ENCODE measurements at regions not wholly inside any gene's neighbourhood (a gene's known extent, or its start where the extent isn't known, plus 50 kb on each side); places are given as distances from the start of the nearest gene placed in this dataset.

GRCh38 chr3:124569761-124570160 is 160.5 kb upstream of the UMPS start:
- intact Hi-C loops (cut with DNase I) = loop anchor here (10.0 kb wide), 1 partner anchor 115 kb away; no protein-coding TSS in a partner anchor
- Histone ChIP-seq H3K9me3 (ENCODE audit: control insufficient read depth in 2 of 3, insufficient read depth in 1 of 3, low read length in 3 of 3) (no peaks in the 10 kb centered on the region), H3K36me3 (ENCODE audit: control insufficient read depth in 2 of 3, insufficient read depth in 3 of 3, low read length in 3 of 3) (no peaks in the 10 kb centered on the region), H3K27me3 (ENCODE audit: control insufficient read depth, insufficient read depth, low read length) (no peaks in the 10 kb centered on the region), H3K4me1 (ENCODE audit: control insufficient read depth in 2 of 3, insufficient read depth in 2 of 3, low read depth in 1 of 3, low read length in 3 of 3) (no peaks in the 10 kb centered on the region), H3K4me3 (ENCODE audit: low read length in 3 of 3) (no peak overlapping the region), H3K9ac (ENCODE audit: low read length in 3 of 3) (no peak overlapping the region), H3K27ac (ENCODE audit: low read depth in 2 of 2, low read length in 2 of 2) (no peak overlapping the region)
- DNase-seq (no peak), FAIRE-seq (no peak)
- TF ChIP-seq CTCF (IDR thresholded peaks at IDR 0.05; ENCODE audit: borderline replicate concordance, extremely low read depth, insufficient read depth) = no peak

DNA sequence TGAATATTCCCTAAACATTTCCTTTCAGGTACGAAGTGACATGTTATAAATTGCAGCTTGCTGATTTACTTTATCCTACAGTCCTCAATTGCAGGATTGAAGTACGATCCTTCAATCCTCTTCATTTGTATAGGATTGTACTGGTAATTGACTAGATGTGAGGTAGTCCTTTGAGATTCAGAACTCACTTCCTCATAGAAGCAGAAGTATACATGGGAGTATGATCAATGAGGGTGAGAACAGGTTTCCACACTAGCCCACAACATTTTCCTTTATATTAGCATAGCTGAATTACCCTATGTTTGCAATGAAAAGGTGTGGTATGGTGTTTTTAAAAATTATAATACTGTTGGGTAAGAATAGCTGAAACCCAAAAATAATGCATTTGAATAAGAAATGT is 160.0 kb upstream of the UMPS start:
- DNase-seq = no peak

DNA sequence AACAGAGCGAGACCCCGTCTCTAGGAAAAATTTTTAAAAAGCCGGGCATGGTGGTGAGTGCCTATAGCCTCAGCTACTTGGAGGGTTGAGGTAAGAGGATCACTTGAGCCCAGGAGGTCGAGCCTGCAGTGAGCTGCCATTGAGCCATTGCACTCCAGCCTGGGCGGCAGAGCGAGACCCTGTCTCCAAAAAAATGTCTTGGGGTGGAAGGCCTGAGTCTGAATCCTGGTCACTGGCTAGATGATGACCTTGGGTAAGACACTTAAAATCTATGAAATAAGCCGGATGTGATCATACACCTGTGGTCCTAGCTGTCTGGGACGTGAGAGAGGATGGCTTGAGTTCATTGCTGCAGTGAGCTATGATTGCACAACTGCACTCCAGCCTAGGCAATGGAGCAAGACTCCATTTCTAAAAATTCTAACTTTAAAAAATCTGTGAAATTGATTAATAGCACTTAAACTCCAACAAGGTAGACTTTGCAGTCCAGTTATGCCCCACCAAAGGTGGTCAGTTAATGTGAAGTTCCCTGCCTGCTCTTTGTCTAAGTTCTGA is 157.3 kb upstream of the UMPS start:
- intact Hi-C loops (cut with DNase I) = no loop called here
- no peak for FAIRE-seq
- H3K27me3 ChIP-seq (ENCODE audit: control insufficient read depth, insufficient read depth, low read length) = no peaks in the 10 kb centered on the region
- no peak overlapping the region for H3K9ac ChIP-seq (ENCODE audit: low read length in 3 of 3)
- no peak for TF ChIP-seq CTCF (IDR thresholded peaks at IDR 0.05; ENCODE audit: borderline replicate concordance, extremely low read depth, insufficient read depth)
- DNase-seq = no peak
- no peak overlapping the region for H3K4me3 ChIP-seq (ENCODE audit: low read length in 3 of 3)
- no peak overlapping the region for H3K27ac ChIP-seq (ENCODE audit: low read depth in 2 of 2, low read length in 2 of 2)
- H3K4me1 ChIP-seq (ENCODE audit: control insufficient read depth in 2 of 3, insufficient read depth in 2 of 3, low read depth in 1 of 3, low read length in 3 of 3) = no peaks in the 10 kb centered on the region
- H3K9me3 ChIP-seq (ENCODE audit: control insufficient read depth in 2 of 3, insufficient read depth in 1 of 3, low read length in 3 of 3) = no peaks in the 10 kb centered on the region
- H3K36me3 ChIP-seq (ENCODE audit: control insufficient read depth in 2 of 3, insufficient read depth in 3 of 3, low read length in 3 of 3) = no peaks in the 10 kb centered on the region

More for the DNA sequence above, 160.0 kb upstream of the UMPS start:
- Histone ChIP-seq H3K27me3 (ENCODE audit: control insufficient read depth, insufficient read depth, low read length) (no peaks in the 10 kb centered on the region), H3K4me3 (ENCODE audit: low read length in 3 of 3) (no peak overlapping the region), H3K9me3 (ENCODE audit: control insufficient read depth in 2 of 3, insufficient read depth in 1 of 3, low read length in 3 of 3) (no peaks in the 10 kb centered on the region), H3K36me3 (ENCODE audit: control insufficient read depth in 2 of 3, insufficient read depth in 3 of 3, low read length in 3 of 3) (no peaks in the 10 kb centered on the region), H3K27ac (ENCODE audit: low read depth in 2 of 2, low read length in 2 of 2) (no peak overlapping the region), H3K4me1 (ENCODE audit: control insufficient read depth in 2 of 3, insufficient read depth in 2 of 3, low read depth in 1 of 3, low read length in 3 of 3) (no peaks in the 10 kb centered on the region), H3K9ac (ENCODE audit: low read length in 3 of 3) (no peak overlapping the region)
- FAIRE-seq = no peak
- intact Hi-C loops (cut with DNase I) = no loop called here
- TF ChIP-seq CTCF (IDR thresholded peaks at IDR 0.05; ENCODE audit: borderline replicate concordance, extremely low read depth, insufficient read depth) = no peak

GRCh38 chr3:124574012-124574411 is 156.2 kb upstream of the UMPS start:
- no peaks in the 10 kb centered on the region for H3K27me3 ChIP-seq (ENCODE audit: control insufficient read depth, insufficient read depth, low read length)
- no peaks in the 10 kb centered on the region for H3K9me3 ChIP-seq (ENCODE audit: control insufficient read depth in 2 of 3, insufficient read depth in 1 of 3, low read length in 3 of 3)
- intact Hi-C loops (cut with DNase I) = no loop called here
- no peak overlapping the region for H3K9ac ChIP-seq (ENCODE audit: low read length in 3 of 3)
- DNase-seq (no peak), FAIRE-seq (no peak)
- no peak overlapping the region for H3K4me3 ChIP-seq (ENCODE audit: low read length in 3 of 3)
- no peaks in the 10 kb centered on the region for H3K36me3 ChIP-seq (ENCODE audit: control insufficient read depth in 2 of 3, insufficient read depth in 3 of 3, low read length in 3 of 3)
- no peak for TF ChIP-seq CTCF (IDR thresholded peaks at IDR 0.05; ENCODE audit: borderline replicate concordance, extremely low read depth, insufficient read depth)
- no peak overlapping the region for H3K27ac ChIP-seq (ENCODE audit: low read depth in 2 of 2, low read length in 2 of 2)
- no peaks in the 10 kb centered on the region for H3K4me1 ChIP-seq (ENCODE audit: control insufficient read depth in 2 of 3, insufficient read depth in 2 of 3, low read depth in 1 of 3, low read length in 3 of 3)
